MCF 10A (cell line): ENCODE measurements at regions not wholly inside any gene's neighbourhood (a gene's known extent, or its start where the extent isn't known, plus 50 kb on each side); places are given as distances from the start of the nearest gene placed in this dataset.

Experiments
- BruUV-seq: library from RNA; stranded (reverse); fragments of 400-500 nt; replicated peaks from 2 replicates; lab custom pipeline; 2021; lab: Mats Ljungman, UMichigan
- CTCF ChIA-PET: fragments of 300-600 bp; sonication (Branson Sonifier 250); formaldehyde crosslinking; extraction: SDS; loops from one replicate; lab custom pipeline; 2021; ENCODE audit warnings: antibody characterized with exemption, inconsistent platforms; lab: Yijun Ruan, JAX
- POLR2A ChIA-PET: fragments of 300-600, 350-650 bp; sonication (Branson Sonifier 250); formaldehyde crosslinking; extraction: SDS; loops from one replicate; lab custom pipeline; 2020; ENCODE audit warnings: antibody characterized with exemption, inconsistent platforms; lab: Yijun Ruan, JAX
- DNase-seq: peaks from one replicate; pipeline ENCODE4 v3.0.0-alpha.2; 2018; ENCODE audit not compliant: unreplicated experiment
- H3K27ac Mint-ChIP-seq: one replicate; pipeline ENCODE4 v1.8.0; 2022; ENCODE audit warnings: mild to moderate bottlenecking, low read depth, mixed read lengths; ENCODE audit not compliant: unreplicated experiment
- H3K27me3 Mint-ChIP-seq: one replicate; pipeline ENCODE4 v1.8.0; 2022; ENCODE audit warnings: mixed read lengths; ENCODE audit not compliant: insufficient read depth, unreplicated experiment
- H3K36me3 Mint-ChIP-seq: one replicate; pipeline ENCODE4 v1.8.0; 2022; ENCODE audit warnings: mild to moderate bottlenecking, moderate library complexity, mixed read lengths; ENCODE audit not compliant: insufficient read depth, unreplicated experiment
- H3K4me1 Mint-ChIP-seq: one replicate; pipeline ENCODE4 v1.8.0; 2022; ENCODE audit warnings: mixed read lengths; ENCODE audit not compliant: insufficient read depth, unreplicated experiment
- H3K4me3 Mint-ChIP-seq: one replicate; pipeline ENCODE4 v1.8.0; 2022; ENCODE audit warnings: mild to moderate bottlenecking, moderate library complexity, mixed read lengths; ENCODE audit not compliant: unreplicated experiment
- H3K9me3 Mint-ChIP-seq: one replicate; pipeline ENCODE4 v1.8.0; 2022; ENCODE audit warnings: mixed read lengths; ENCODE audit not compliant: unreplicated experiment
- intact Hi-C: fragments of 100-400 bp; cut with micrococcal nuclease; formaldehyde crosslinking; loops from 2 replicates; pipeline ENCODE4 v1.14.1; 2022
- TF ChIP-seq, protein P1 (sequence below): fragments of 200-600 bp; IDR thresholded peaks from one replicate; pipeline ENCODE4 v1.8.0; 2022; ENCODE audit warnings: antibody characterized with exemption, mild to moderate bottlenecking; ENCODE audit not compliant: unreplicated experiment

DNA sequence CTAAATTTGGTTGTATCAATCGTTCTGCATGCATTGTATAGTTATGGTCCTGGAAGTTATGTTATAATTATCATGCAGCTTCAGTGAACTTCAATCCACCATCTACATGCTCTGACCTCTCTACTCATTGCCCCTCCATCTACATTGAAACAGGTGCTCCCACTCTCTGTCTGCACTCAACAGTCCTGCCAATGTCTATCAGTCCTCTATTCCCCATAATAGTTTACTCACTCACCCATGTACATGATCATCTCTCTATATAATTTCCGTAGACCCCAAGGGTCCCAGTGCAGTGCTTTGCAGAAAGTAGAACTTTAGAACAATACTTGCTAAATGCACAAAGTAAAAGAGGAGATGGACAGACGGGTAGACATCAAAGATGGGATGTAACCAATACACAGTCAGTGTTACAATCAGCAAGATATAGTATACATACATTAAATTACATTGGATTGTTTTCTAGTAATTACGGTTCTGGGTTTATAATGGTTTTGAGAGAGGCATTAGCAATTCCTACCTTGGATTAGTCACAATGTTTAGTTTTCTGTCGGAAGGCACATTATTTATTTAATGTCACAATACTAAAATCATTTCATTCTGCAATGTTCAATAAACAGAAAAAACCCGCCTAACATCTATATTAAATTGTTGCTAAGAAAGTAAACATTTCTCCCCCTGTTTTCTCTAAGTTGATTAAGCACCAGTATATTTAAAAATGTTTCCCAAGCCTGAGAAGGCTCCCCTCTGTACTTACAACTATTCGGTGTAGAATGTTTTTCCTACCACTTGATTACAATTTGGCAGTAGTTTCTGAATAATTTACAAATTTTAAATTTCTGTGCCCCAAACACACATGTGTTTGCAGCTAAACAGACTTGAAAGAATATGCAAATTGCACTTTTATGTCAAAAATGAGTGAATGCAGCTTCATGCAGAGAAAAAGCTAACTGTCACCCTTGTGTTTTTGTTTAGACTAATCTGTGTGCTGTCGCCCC is 94.4 kb upstream of the SIX2 start:
- no peaks in the 10 kb centered on the region for H3K36me3 Mint-ChIP-seq
- CTCF ChIA-PET: interaction anchor here (0.6 kb wide), 1 partner anchor 390 kb away, joined by 6 read pairs; no protein-coding TSS in a partner anchor

DNA sequence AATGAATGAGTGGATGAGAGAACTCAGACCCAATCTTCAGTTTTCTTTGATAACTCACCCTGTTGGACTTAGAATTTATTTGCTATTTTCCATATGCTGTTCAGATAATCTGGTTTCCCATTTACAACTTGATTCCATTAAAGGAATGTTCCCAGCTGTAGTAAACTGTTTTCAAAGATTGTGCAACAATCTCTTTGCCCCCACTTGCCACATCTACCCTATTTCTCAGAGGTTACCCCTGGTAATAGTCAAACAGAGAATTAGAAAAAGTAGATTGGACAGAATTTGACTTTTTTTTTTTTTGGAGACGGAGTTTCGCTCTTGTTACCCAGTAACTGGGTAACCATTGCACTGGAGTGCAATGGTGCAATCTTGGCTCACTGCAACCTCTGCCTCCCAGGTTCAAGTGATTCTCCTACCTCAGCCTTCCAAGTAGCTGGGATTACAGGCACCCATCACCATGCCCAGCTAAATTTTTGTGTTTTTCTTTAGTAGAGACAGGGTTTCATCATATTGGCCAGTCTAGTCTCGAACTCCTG is 93.4 kb upstream of the SIX2 start:
- TF ChIP-seq, protein P1, sequence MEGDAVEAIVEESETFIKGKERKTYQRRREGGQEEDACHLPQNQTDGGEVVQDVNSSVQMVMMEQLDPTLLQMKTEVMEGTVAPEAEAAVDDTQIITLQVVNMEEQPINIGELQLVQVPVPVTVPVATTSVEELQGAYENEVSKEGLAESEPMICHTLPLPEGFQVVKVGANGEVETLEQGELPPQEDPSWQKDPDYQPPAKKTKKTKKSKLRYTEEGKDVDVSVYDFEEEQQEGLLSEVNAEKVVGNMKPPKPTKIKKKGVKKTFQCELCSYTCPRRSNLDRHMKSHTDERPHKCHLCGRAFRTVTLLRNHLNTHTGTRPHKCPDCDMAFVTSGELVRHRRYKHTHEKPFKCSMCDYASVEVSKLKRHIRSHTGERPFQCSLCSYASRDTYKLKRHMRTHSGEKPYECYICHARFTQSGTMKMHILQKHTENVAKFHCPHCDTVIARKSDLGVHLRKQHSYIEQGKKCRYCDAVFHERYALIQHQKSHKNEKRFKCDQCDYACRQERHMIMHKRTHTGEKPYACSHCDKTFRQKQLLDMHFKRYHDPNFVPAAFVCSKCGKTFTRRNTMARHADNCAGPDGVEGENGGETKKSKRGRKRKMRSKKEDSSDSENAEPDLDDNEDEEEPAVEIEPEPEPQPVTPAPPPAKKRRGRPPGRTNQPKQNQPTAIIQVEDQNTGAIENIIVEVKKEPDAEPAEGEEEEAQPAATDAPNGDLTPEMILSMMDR: no peak
- Mint-ChIP-seq H3K36me3 (no peaks in the 10 kb centered on the region), H3K4me1 (peaks cover 9% of the 10 kb centered on the region), H3K27me3 (no peaks in the 10 kb centered on the region), H3K27ac (no peak overlapping the region), H3K4me3 (no peak overlapping the region), H3K9me3 (no peaks in the 10 kb centered on the region)
- ChIA-PET POLR2A (interaction anchor here (0.8 kb wide), 1 partner anchor 31 kb away, joined by 3 read pairs; no protein-coding TSS in a partner anchor), CTCF (interaction anchor here (0.6 kb wide), 1 partner anchor 391 kb away, joined by 6 read pairs; no protein-coding TSS in a partner anchor)
- DNase-seq: peak; percentile 28
- intact Hi-C loops: no loop called here
- BruUV-seq: no TSS peak

More for the DNA sequence above, 94.4 kb upstream of the SIX2 start:
- intact Hi-C loops: no loop called here
- no peak overlapping the region for H3K4me3 Mint-ChIP-seq
- H3K27me3 Mint-ChIP-seq: no peaks in the 10 kb centered on the region
- TF ChIP-seq, protein P1: no peak
- H3K4me1 Mint-ChIP-seq: peaks cover 9% of the 10 kb centered on the region
- no peaks in the 10 kb centered on the region for H3K9me3 Mint-ChIP-seq
- peak; percentile 16 for DNase-seq
- POLR2A ChIA-PET: no interaction called here
- no TSS peak for BruUV-seq
- H3K27ac Mint-ChIP-seq: no peak overlapping the region

DNA sequence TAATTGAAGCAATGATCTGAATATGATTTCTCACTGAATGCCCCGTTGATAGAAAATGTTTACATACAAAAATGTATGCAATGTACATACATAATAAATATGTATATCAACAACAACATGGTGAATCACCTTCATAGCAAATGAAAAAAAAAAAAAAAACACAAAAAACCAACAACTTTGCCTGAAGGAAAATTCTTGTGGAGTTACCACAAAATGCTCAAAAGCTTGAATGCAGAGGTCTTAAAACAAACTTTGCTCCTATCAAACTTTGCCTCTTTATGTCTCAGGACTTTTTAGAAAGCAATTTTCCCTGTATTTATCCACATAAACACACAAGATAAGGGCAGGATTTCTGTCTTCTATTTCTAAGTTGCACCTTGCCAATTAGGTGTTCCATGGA is 92.9 kb upstream of the SIX2 start:
- Mint-ChIP-seq H3K27ac (no peak overlapping the region), H3K4me3 (no peak overlapping the region)
- intact Hi-C loops: no loop called here

More for the DNA sequence above, 92.9 kb upstream of the SIX2 start:
- no peak for DNase-seq
- Mint-ChIP-seq H3K9me3 (no peaks in the 10 kb centered on the region), H3K4me1 (peaks cover 9% of the 10 kb centered on the region), H3K36me3 (no peaks in the 10 kb centered on the region), H3K27me3 (no peaks in the 10 kb centered on the region)
- TF ChIP-seq, protein P1: no peak
- ChIA-PET POLR2A (interaction anchor here (0.8 kb wide), 1 partner anchor 32 kb away, joined by 3 read pairs; no protein-coding TSS in a partner anchor), CTCF (no interaction called here)
- BruUV-seq: no TSS peak
